Fibroblast of pulmonary artery (primary cell): ENCODE measurements at regions not wholly inside any gene's neighbourhood (a gene's known extent, or its start where the extent isn't known, plus 50 kb on each side); places are given as distances from the start of the nearest gene placed in this dataset.

Experiments
- DNase-seq: peaks from one replicate; pipeline ENCODE4 v3.0.0-alpha.2; 2010; ENCODE audit warnings: low read depth
- H3K4me3 ChIP-seq: replicated peaks from 2 replicates; pipeline ENCODE4 v1.5.1; 2011; ENCODE audit warnings: low read depth, mild to moderate bottlenecking, control low read depth, low read length, moderate library complexity
- CTCF ChIP-seq: IDR thresholded peaks from 2 replicates; pipeline ENCODE4 v1.5.1; 2011; ENCODE audit warnings: mild to moderate bottlenecking, control low read depth, low read length, inconsistent platforms; ENCODE audit errors: missing control alignments

- no peak for TF ChIP-seq CTCF
- no peak overlapping the region for H3K4me3 ChIP-seq
- DNase-seq, result no peak
Observed at GRCh38 chr13:80000684-80001509, 340.0 kb downstream of the SPRY2 start.

- no peak for DNase-seq
- H3K4me3 ChIP-seq, result no peak overlapping the region
- TF ChIP-seq CTCF, result no peak
Observed at GRCh38 chr13:79999601-80000000, 341.3 kb downstream of the SPRY2 start.

GRCh38 chr13:79998381-79998880, 342.5 kb downstream of the SPRY2 start:
- TF ChIP-seq CTCF, result no peak
- DNase-seq, result no peak
- H3K4me3 ChIP-seq, result no peak overlapping the region

- H3K4me3 ChIP-seq, result no peak overlapping the region
- TF ChIP-seq CTCF, result no peak
- DNase-seq, result no peak
Observed at GRCh38 chr13:79997244-79997643, 343.7 kb downstream of the SPRY2 start.

- no peak for TF ChIP-seq CTCF
- DNase-seq, result peak; percentile 61
- no peak overlapping the region for H3K4me3 ChIP-seq
Observed at GRCh38 chr13:79995334-79995733, 345.6 kb downstream of the SPRY2 start.

- DNase-seq, result peak; percentile 75
- no peak overlapping the region for H3K4me3 ChIP-seq
- no peak for TF ChIP-seq CTCF
Observed at GRCh38 chr13:79992111-79992510, 348.8 kb downstream of the SPRY2 start.

GRCh38 chr13:79990048-79990447, 350.9 kb downstream of the SPRY2 start:
- TF ChIP-seq CTCF, result no peak
- DNase-seq, result no peak
- H3K4me3 ChIP-seq, result no peak overlapping the region
